GM04504 (cell line): ENCODE measurements at regions not wholly inside any gene's neighbourhood (a gene's known extent, or its start where the extent isn't known, plus 50 kb on each side); places are given as distances from the start of the nearest gene placed in this dataset.
A peak's percentile ranks its signal among the peaks of the same experiment; 100 is the strongest.
"Not testable (repeated sequence)": the region's sequence is repeated elsewhere in the genome, so short reads cannot be mapped to it uniquely, and the experiment has no call there.

Experiments
- DNase-seq: peaks from one replicate; pipeline ENCODE4 v3.0.0-alpha.2; 2012; ENCODE audit warnings: low read depth

- no peak for DNase-seq
Measured at GRCh38 chr5:17326600-17327037, 109.2 kb downstream of the BASP1 start.

DNA sequence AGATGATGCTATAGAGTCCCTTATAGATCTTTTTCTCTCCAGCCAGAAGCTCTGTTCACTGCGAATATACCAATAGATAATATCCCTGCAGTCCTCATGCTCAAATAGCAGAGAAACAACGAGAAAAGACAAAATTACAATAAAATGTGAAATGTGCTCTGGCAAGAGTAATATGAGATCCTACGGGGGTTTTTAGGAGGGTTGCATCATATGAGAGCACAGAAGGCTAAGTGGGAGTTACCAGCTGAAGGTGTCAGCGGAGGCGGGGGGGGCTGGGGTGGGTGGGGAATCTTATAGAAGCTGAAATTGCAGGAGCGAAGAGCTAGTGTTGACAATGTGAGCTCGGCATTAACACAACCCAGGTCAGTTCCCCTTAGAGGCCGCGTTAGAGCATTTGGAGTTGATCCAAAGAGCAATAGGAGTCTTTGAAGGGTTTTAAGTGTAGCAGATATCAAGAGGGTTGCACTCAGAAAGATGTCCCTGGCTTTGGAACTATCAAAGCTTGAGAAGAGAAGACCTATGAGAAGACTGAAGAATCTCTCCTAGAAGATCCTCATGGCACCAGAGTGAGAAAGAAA, 109.7 kb downstream of the BASP1 start:
- DNase-seq: no peak

- no peak for DNase-seq
Measured at GRCh38 chr5:17329571-17329970, 112.1 kb downstream of the BASP1 start.

- DNase-seq: no peak
Measured at GRCh38 chr5:17330386-17330785, 113.0 kb downstream of the BASP1 start.

- no peak for DNase-seq
Measured at GRCh38 chr5:17331651-17332050, 114.2 kb downstream of the BASP1 start.

DNA sequence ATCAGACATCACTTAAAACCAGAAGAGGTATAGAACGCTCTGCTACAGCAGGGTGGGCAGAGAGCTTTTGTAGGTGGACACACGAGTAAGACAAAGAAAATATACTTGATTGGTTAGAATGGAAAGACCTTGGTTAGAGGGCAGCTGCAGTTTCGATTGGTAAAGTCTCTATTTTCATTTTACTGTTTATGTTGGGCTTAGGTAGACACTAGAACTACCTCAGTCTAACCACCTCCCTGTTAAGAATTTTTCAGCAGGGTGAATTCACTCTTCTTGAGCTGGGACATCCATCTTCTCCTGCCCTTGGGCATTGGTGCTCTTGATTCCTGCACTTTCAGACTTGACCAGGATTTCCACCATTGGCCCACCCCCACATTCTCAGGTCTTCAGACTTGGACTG, 116.3 kb downstream of the BASP1 start:
- no peak for DNase-seq

- no peak for DNase-seq
Measured at GRCh38 chr5:17336054-17336453, 118.6 kb downstream of the BASP1 start.

- not testable (repeated sequence) for DNase-seq
Measured at GRCh38 chr5:17336723-17337122, 119.3 kb downstream of the BASP1 start.

- DNase-seq: no peak
Measured at GRCh38 chr5:17339841-17340240, 122.4 kb downstream of the BASP1 start.

DNA sequence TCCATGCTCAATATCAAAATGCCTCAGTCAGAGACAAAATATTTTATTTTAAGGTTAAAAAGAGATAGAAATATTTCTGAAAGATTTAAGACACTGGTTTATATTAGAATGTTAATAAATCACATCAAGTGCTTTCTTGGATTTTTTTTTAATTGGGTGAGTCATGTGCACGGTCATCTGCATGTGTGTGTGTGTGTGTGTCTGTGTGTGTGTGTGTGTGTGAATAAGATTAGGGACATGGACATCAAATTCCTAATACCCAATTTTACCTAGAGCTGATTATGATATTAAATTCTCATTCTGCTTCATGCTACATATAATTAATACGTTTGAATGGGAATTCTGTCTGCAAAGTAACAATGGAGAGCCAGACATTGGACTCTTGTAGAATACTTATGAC, 122.9 kb downstream of the BASP1 start:
- DNase-seq: no peak

DNA sequence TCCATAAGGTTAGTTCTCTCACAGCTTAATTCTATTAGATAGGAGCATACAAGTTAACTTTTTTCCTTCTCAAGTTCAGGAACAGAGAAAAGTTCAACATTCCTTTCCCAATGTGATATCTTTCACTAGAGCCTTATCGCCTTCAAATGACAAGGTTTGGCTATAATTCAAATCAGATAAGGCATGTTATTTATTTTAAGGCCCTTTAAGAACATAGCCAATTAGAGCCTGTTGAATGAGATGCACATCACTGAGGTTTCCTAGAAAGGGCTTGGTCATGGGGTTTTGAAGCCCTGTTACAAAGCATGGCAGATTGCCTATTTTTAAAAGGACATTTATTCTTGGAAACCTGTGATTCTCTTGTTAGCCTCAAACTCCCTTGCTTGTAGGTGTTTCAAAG, 123.4 kb downstream of the BASP1 start:
- DNase-seq: no peak

DNA sequence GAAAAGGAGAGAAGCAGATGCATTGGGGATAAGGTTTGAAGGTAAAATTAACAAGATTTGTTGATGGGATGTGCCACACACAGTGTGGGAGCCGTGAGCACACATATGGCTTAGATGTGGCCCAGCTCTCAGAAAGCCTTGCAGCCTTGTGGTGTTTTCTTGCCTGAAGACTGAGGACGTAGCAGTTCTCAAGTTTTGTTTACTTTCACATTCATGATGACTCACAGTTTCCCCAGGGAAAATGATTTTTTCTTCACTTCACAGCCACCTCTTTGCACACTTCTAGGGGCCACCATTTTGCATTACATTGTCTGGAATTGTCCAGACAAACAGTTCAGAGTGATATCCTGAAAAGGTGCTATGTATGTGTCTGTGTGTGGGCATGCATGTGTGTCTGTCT, 126.2 kb downstream of the BASP1 start:
- DNase-seq: peak; percentile 47

- DNase-seq: no peak
Measured at GRCh38 chr5:17346811-17347210, 129.4 kb downstream of the BASP1 start.

DNA sequence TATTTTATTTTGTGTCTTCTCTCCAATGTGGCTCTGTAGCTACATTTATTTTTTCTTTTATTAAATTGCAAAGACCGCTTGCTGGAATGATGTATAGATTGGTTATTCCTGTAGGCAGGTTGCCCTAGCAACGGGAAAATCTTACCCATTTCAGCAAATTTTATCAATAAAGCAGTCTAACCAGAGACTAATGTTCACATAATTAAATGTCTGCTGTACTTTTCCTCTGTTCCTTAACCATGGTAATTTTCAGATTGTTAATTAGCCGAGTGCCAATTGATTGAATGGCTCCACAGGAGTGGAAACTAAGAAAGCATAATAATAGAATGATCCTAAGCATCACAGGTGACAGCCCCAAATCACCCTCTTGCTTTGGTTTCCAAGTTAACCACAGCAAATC, 134.8 kb downstream of the BASP1 start:
- no peak for DNase-seq

GRCh38 chr5:17354265-17354664, 136.8 kb downstream of the BASP1 start:
- DNase-seq: no peak

GRCh38 chr5:17355586-17356346, 138.3 kb downstream of the BASP1 start:
- peak; percentile 24 for DNase-seq

DNA sequence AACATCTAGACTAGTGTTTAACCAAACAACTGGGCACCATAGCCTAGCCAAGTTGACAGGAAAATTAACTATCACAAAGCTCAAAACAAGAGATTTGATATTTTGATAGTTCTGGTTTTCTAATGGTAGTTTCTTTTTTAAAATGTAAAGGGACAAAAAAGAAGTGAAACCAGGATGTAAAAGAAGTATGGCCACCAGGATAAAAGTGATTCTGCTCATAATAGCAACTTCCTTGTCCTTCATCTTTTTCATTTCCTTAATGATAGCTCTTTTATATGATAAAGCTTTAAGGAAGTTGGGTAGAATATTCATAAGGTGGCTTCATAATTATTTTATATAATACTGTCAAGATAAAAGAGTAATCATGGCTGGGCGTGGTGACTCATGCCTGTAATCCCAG, 139.1 kb downstream of the BASP1 start:
- DNase-seq: no peak

GRCh38 chr5:17357504-17357903, 140.1 kb downstream of the BASP1 start:
- no peak for DNase-seq

DNA sequence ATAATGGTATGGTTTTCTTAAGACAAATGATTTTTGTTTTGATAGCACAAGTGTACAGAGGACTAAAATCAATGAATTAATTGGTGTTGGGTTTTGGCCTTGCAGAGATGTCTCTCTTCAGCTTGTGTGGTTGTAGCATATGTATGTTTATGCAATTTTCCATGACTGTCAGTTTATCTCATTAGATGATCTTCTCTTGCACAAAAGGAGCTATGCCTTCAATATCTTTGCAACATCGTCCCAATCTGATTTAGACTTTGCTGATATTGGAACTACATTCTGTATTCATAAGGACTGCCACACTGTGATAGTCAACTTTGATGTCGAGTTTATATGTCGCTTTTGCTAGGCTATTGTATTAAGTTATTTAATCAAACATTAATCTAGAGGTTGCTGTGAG, 140.0 kb upstream of the TAF11L2 start:
- DNase-seq: no peak

DNA sequence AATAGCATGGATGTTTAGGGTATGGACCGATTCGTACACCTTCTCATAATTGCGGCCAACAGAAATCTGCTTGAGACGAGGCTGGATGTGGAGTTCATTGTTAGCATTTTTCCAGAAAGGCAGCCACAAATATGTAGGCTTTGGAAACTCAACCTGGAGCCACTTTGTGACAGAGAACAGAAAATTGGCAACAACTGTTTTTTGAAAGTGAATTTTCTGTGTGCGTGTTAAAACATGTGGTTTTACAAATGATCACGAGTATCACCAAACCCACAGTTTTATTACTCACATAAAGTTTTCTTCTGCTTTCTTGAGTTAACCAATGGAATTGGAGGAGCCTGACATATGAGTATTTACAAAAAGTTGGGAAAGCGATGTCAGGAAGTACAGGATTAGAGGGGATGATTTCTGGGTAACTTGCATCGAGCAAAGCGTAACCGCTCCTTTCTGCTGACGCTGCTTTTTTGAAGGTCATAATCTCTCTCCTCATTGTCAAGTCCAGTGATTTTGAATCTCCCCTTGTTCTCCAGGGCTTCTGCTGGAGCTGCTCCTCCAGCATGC, 138.5 kb upstream of the TAF11L2 start:
- peak; percentile 76 for DNase-seq

DNA sequence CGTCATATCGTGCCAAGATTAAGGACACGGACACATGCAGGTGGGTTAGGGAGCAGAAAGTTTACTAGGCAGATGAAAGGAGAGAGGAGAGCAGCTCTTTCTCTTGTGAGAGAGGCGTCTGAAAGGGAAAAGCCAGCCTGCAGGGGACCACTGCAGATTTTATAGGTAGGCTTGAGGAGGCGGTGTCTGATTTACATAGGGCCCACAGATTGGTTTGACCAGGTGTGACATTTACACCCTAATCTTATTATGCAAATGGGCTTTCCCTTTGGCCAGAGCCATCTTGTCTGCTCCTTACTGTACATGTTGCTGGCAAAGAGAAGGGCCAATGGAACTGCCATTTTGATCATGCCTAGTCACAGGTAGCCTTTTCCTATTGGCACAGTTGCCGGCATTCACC, 137.2 kb upstream of the TAF11L2 start:
- no peak for DNase-seq

- DNase-seq: no peak
Measured at GRCh38 chr5:17361331-17361730, 136.7 kb upstream of the TAF11L2 start.

DNA sequence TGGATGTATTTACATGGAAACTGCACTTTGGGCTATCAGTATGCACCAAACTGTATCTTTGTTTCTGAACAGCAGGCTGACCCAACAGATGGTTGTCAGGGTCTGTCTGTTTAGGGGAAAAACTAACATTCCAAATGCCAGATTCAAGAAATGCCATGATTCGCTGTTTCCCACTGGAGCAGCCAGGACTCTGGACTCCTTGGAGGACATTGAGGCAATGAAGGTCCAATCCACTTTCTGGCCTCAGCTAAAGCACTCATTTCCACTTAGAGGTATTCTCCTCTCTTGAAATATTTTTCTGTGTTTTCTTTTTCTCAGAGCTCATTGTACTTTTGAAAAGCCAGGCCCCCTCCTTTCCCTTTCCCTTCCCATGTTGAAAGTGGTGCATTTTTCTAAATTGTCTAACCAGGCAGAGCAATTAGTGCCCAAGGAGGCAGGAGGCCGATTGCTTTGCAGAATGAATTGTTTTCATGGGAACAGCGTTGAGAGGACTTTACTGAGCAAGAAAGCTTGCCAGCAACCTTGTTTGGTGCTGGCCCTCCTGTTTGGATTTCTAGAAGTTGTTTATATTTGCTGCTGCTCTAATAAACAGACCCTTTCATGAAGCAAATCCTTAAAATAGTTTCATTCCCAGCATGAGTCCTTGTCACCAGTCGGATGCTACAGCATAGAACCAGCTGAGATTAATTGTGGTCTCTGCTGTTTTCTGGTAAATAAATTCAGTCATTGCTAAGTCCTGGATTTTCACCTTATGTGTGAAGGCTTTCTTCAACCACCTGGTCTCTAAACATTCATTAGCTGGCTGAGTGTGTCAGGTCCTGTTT, 132.8 kb upstream of the TAF11L2 start:
- DNase-seq: no peak
